SK-N-SH treated with all-trans-retinoic acid at 6 μM for 48 hours (cell line): ENCODE measurements at regions not wholly inside any gene's neighbourhood (a gene's known extent, or its start where the extent isn't known, plus 50 kb on each side); places are given as distances from the start of the nearest gene placed in this dataset.

ENCODE experiments used
- PATZ1 ChIP-seq: fragments of 250-450 bp; sonication (Bioruptor Pico); IDR thresholded peaks from 2 replicates; pipeline ENCODE4 v1.8.0; 2020; ENCODE audit warnings: mild to moderate bottlenecking, moderate library complexity, borderline replicate concordance
- SNAI2 ChIP-seq: fragments of 250-450 bp; sonication (Bioruptor Pico); IDR thresholded peaks from 2 replicates; pipeline ENCODE4 v1.5.0; 2020; ENCODE audit warnings: mild to moderate bottlenecking, moderate library complexity
- TSHZ2 ChIP-seq: fragments of 250-450 bp; sonication (Bioruptor Pico); IDR thresholded peaks from 2 replicates; pipeline ENCODE4 v1.5.0; 2020; ENCODE audit warnings: mild to moderate bottlenecking, moderate library complexity
- ZFP3 ChIP-seq: fragments of 250-450 bp; sonication (Bioruptor Pico); IDR thresholded peaks from 2 replicates; pipeline ENCODE4 v1.5.0; 2020; ENCODE audit warnings: mild to moderate bottlenecking, moderate library complexity
- ZNF70 ChIP-seq: fragments of 450-650 bp; formaldehyde crosslinking; IDR thresholded peaks from 2 replicates; pipeline ENCODE4 v1.5.0; 2020; ENCODE audit warnings: mild to moderate bottlenecking, moderate library complexity
- ZNF8 ChIP-seq: fragments of 450-650 bp; formaldehyde crosslinking; IDR thresholded peaks from 2 replicates; pipeline ENCODE4 v1.5.0; 2020; ENCODE audit warnings: mild to moderate bottlenecking, moderate library complexity

GRCh38 chr6:80959034-80959433 is 793.4 kb downstream of the TENT5A start:
- no peak for TF ChIP-seq SNAI2 (CRISPR knock-in tag)
- TF ChIP-seq ZNF8 (CRISPR knock-in tag) = no peak
- no peak for TF ChIP-seq ZFP3
- no peak for TF ChIP-seq PATZ1 (CRISPR knock-in tag)
- TF ChIP-seq TSHZ2 (CRISPR knock-in tag) = no peak
- TF ChIP-seq ZNF70 (CRISPR knock-in tag) = no peak
